H9 (cell line): ENCODE measurements at regions not wholly inside any gene's neighbourhood (a gene's known extent, or its start where the extent isn't known, plus 50 kb on each side); places are given as distances from the start of the nearest gene placed in this dataset.

Experiments
- DNase-seq: peaks from one replicate; pipeline ENCODE4 v3.0.0-alpha.2; 2017
- H2AFZ ChIP-seq: one replicate; pipeline ENCODE4 v1.6.1; 2013; ENCODE audit warnings: mild to moderate bottlenecking, low read length, control low read depth, moderate library complexity
- H2AK5ac ChIP-seq: 2 replicates; pipeline ENCODE4 v1.6.1; 2013; ENCODE audit warnings: low read length, control low read depth, mixed read lengths; ENCODE audit not compliant: insufficient read length
- H2BK120ac ChIP-seq: one replicate; pipeline ENCODE4 v1.6.1; 2013; ENCODE audit warnings: low read depth, mild to moderate bottlenecking, low read length, control low read depth, inconsistent platforms; ENCODE audit not compliant: poor library complexity, severe bottlenecking
- H2BK12ac ChIP-seq: 2 replicates; pipeline ENCODE4 v1.6.1; 2013; ENCODE audit warnings: low read length, control low read depth, mixed read lengths, low read depth; ENCODE audit not compliant: insufficient read length
- H2BK15ac ChIP-seq: 2 replicates; pipeline ENCODE4 v1.6.1; 2013; ENCODE audit warnings: low read depth, low read length, control low read depth
- H2BK20ac ChIP-seq: one replicate; pipeline ENCODE4 v1.6.1; 2013; ENCODE audit warnings: low read depth, mild to moderate bottlenecking, low read length, control low read depth, inconsistent platforms; ENCODE audit not compliant: poor library complexity, severe bottlenecking
- H2BK5ac ChIP-seq: 2 replicates; pipeline ENCODE4 v1.6.1; 2013; ENCODE audit warnings: low read length, control low read depth, mixed read lengths; ENCODE audit not compliant: insufficient read length
- H3K14ac ChIP-seq: 2 replicates; pipeline ENCODE4 v1.6.1; 2013; ENCODE audit warnings: low read length, control low read depth; ENCODE audit not compliant: insufficient read depth
- H3K18ac ChIP-seq: 2 replicates; pipeline ENCODE4 v1.6.1; 2013; ENCODE audit warnings: low read depth, mild to moderate bottlenecking, mixed read lengths, low read length, control low read depth; ENCODE audit not compliant: insufficient read length
- H3K23ac ChIP-seq: 2 replicates; pipeline ENCODE4 v1.6.1; 2013; ENCODE audit warnings: low read length, control low read depth, mixed read lengths, low read depth; ENCODE audit not compliant: insufficient read length
- H3K23me2 ChIP-seq: 2 replicates; pipeline ENCODE4 v1.6.1; 2013; ENCODE audit warnings: low read depth, mild to moderate bottlenecking, mixed read lengths, low read length, control low read depth; ENCODE audit not compliant: insufficient read length, poor library complexity, severe bottlenecking
- H3K27ac ChIP-seq: 2 replicates; pipeline ENCODE4 v1.5.1; 2013; ENCODE audit warnings: low read length, control low read depth, mixed read lengths, low read depth; ENCODE audit not compliant: insufficient read length
- H3K27me3 ChIP-seq: 2 replicates; pipeline ENCODE4 v1.6.1; 2013; ENCODE audit warnings: low read length, control low read depth, inconsistent platforms; ENCODE audit not compliant: insufficient read depth
- H3K4ac ChIP-seq: 2 replicates; pipeline ENCODE4 v1.6.1; 2013; ENCODE audit warnings: low read depth, mild to moderate bottlenecking, control low read depth, inconsistent platforms, low read length, moderate library complexity
- H3K4me1 ChIP-seq: 2 replicates; pipeline ENCODE4 v1.6.1; 2013; ENCODE audit warnings: low read length, control low read depth, inconsistent platforms; ENCODE audit not compliant: insufficient read depth
- H3K4me2 ChIP-seq: 2 replicates; pipeline ENCODE4 v1.6.1; 2013; ENCODE audit warnings: low read length, control low read depth, mixed read lengths; ENCODE audit not compliant: insufficient read length, insufficient read depth
- H3K56ac ChIP-seq: 2 replicates; pipeline ENCODE4 v1.6.1; 2013; ENCODE audit warnings: low read depth, mild to moderate bottlenecking, mixed read lengths, low read length, control low read depth; ENCODE audit not compliant: insufficient read length
- H3K79me1 ChIP-seq: 2 replicates; pipeline ENCODE4 v1.6.1; 2013; ENCODE audit warnings: low read depth, mild to moderate bottlenecking, moderate library complexity, low read length, control low read depth, inconsistent platforms; ENCODE audit not compliant: insufficient read depth, poor library complexity, severe bottlenecking
- H3K79me2 ChIP-seq: 2 replicates; pipeline ENCODE4 v1.6.1; 2013; ENCODE audit warnings: low read length, control low read depth, inconsistent platforms; ENCODE audit not compliant: insufficient read depth
- H3K9ac ChIP-seq: 2 replicates; pipeline ENCODE4 v1.6.1; 2013; ENCODE audit warnings: low read length, control low read depth, mixed read lengths; ENCODE audit not compliant: insufficient read length; ENCODE audit errors: extremely low read depth
- H3K9me3 ChIP-seq: one replicate; pipeline ENCODE4 v1.6.1; 2013; ENCODE audit warnings: low read depth, low read length, inconsistent platforms; ENCODE audit not compliant: control insufficient read depth
- H3T11ph ChIP-seq: one replicate; pipeline ENCODE4 v1.6.1; 2013; ENCODE audit warnings: mild to moderate bottlenecking, low read length, control low read depth, inconsistent platforms
- H4K20me1 ChIP-seq: one replicate; pipeline ENCODE4 v1.6.1; 2013; ENCODE audit not compliant: control insufficient read depth, insufficient read length, insufficient read depth
- H4K5ac ChIP-seq: 2 replicates; pipeline ENCODE4 v1.6.1; 2013; ENCODE audit warnings: low read depth, mild to moderate bottlenecking, mixed read lengths, low read length, control low read depth; ENCODE audit not compliant: insufficient read length
- H4K8ac ChIP-seq: replicated peaks from 2 replicates; pipeline ENCODE4 v1.6.1; 2013; ENCODE audit warnings: low read length, control low read depth, mixed read lengths, low read depth; ENCODE audit not compliant: insufficient read length
- H4K91ac ChIP-seq: 2 replicates; pipeline ENCODE4 v1.6.1; 2013; ENCODE audit warnings: low read depth, mild to moderate bottlenecking, moderate library complexity, mixed read lengths, low read length, control low read depth; ENCODE audit not compliant: insufficient read length
- H3K27ac Mint-ChIP-seq, 3 experiments: 2 replicates in 2 of 3; 3 replicates in 1 of 3; pipeline ENCODE4 v1.8.0; 2020 to 2021; ENCODE audit warnings: mixed read lengths in 3 of 3, mild to moderate bottlenecking in 1 of 3, moderate library complexity in 1 of 3
- H3K27me3 Mint-ChIP-seq: 2 replicates; pipeline ENCODE4 v1.8.0; 2021; ENCODE audit warnings: low read depth, mild to moderate bottlenecking, moderate library complexity, mixed read lengths
- H3K36me3 Mint-ChIP-seq, 3 experiments: 2 replicates in 2 of 3; 3 replicates in 1 of 3; pipeline ENCODE4 v1.8.0; 2020 to 2021; ENCODE audit warnings: low read depth in 3 of 3, mixed read lengths in 3 of 3; ENCODE audit not compliant: insufficient read depth in 1 of 3
- H3K4me1 Mint-ChIP-seq, 2 experiments: 2 replicates each; pipeline ENCODE4 v1.8.0; 2020; ENCODE audit warnings: mixed read lengths in 2 of 2
- H3K4me3 Mint-ChIP-seq, 2 experiments: 2 replicates in 1 of 2; 3 replicates in 1 of 2; pipeline ENCODE4 v1.8.0; 2020 to 2021; ENCODE audit warnings: mild to moderate bottlenecking in 2 of 2, mixed read lengths in 2 of 2, moderate library complexity in 1 of 2
- H3K9me3 Mint-ChIP-seq, 2 experiments: 2 replicates in 1 of 2; 3 replicates in 1 of 2; pipeline ENCODE4 v1.8.0; 2020; ENCODE audit warnings: mild to moderate bottlenecking in 2 of 2, mixed read lengths in 2 of 2, moderate library complexity in 1 of 2
- CTCF ChIP-seq: fragments of 200-600 bp; sonication (generic); conservative IDR thresholded peaks from 3 replicates; pipeline ENCODE4 v1.8.0; 2021; ENCODE audit warnings: antibody characterized with exemption, mild to moderate bottlenecking
- WGBS: extraction: QIAGEN DNeasy Blood & Tissue Kit; methylation state at CpG from one replicate; pipeline ENCODE4 v1.1.7; 2013; ENCODE audit warnings: missing lambda C conversion rate, low lambda C conversion rate, mixed read lengths; ENCODE audit not compliant: insufficient read length; ENCODE audit errors: extremely low coverage; 5-methylcytosine and 5-hydroxymethylcytosine counted together

- Histone ChIP-seq H3K4ac (no peak overlapping the region), H2AFZ (no peak overlapping the region)
- no peak overlapping the region for H3K27ac Mint-ChIP-seq
These were observed 82.5 kb upstream of the NR5A2 start for GRCh38 chr1:199944986-199945385.

More at GRCh38 chr1:199944986-199945385, 82.5 kb upstream of the NR5A2 start:
- H3K27me3 Mint-ChIP-seq = no peaks in the 10 kb centered on the region; the same call in 1 of the 2 replicates
- Histone ChIP-seq H3K4me2 (no peak overlapping the region), H2AK5ac (no peak overlapping the region), H3K79me1 (no peaks in the 10 kb centered on the region), H3K79me2 (no peaks in the 10 kb centered on the region), H3K14ac (no peak overlapping the region), H2BK20ac (no peak overlapping the region), H4K91ac (no peak overlapping the region), H3K9me3 (no peaks in the 10 kb centered on the region), H4K5ac (no peak overlapping the region), H2BK12ac (no peak overlapping the region), H3K27ac (no peak overlapping the region), H2BK5ac (no peak overlapping the region), H3K23ac (no peak overlapping the region), H3K18ac (no peak overlapping the region), H3K9ac (no peak overlapping the region), H3K27me3 (no peaks in the 10 kb centered on the region), H4K8ac (no peak overlapping the region), H2BK120ac (no peak overlapping the region), H4K20me1 (no peaks in the 10 kb centered on the region), H3K4me1 (no peaks in the 10 kb centered on the region), H3T11ph (no peak overlapping the region), H3K56ac (no peak overlapping the region), H2BK15ac (no peak overlapping the region), H3K23me2 (no peaks in the 10 kb centered on the region)
- TF ChIP-seq CTCF = no peak
- no peak overlapping the region for H3K4me3 Mint-ChIP-seq
- peaks cover 0 to 7% of the 10 kb centered on the region in 2 experiments; a peak in 1 of 4 replicates for H3K4me1 Mint-ChIP-seq
- WGBS = no CpG with 5 or more reads among the region's 3 CpGs
- DNase-seq = no peak
- H3K9me3 Mint-ChIP-seq = no peaks in the 10 kb centered on the region
- H3K36me3 Mint-ChIP-seq = no peaks in the 10 kb centered on the region
